NCI-H187 treated with DMSO at 0.1 percent for 48 hours (cell line): ENCODE measurements at regions not wholly inside any gene's neighbourhood (a gene's known extent, or its start where the extent isn't known, plus 50 kb on each side); places are given as distances from the start of the nearest gene placed in this dataset.
"Not testable (repeated sequence)": the region's sequence is repeated elsewhere in the genome, so short reads cannot be mapped to it uniquely, and the experiment has no call there.

Experiments used
- DNase-seq: peaks from one replicate; lab custom pipeline; 2025; lab: John Stamatoyannopoulos, UW

GRCh38 chr7:24434972-24435371 lies 138.3 kb upstream of the PALS2 start:
- no peak for DNase-seq

DNA sequence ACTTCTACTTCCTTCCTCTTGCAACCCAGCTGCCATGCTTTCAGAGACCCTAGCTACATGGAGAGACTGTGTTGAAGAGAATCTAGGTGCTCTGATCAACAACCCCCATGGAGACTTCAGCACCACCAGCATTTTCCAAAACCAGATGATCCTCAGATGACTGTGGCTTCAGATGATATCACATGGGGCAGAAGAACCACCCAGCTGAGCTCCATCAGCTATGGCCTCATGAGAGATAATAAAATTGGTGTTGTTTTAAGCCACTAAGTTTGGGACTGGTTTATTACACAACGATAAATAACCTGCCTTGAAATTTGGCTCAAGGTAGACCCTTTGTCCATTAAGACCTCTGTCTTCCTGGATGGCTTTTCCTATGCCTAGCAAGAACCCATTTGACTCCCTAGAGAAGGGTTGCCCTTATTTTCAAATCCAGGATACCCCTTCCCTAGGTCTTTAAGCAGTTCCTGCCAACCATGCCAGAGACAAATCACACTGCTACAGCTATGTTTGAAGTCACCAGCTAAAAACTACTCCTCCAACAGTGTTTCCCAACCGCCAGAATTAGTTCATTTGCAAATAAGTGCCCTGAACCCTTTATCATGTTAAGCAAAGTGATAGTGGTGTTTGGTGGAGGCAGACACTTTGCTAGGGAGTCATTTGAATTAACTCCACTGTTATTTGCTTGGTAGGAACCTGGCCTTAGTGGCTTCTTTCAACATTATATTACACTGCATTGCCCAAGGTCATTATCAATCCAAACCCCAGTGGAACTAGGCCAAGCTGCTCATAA lies 136.9 kb upstream of the PALS2 start:
- no peak for DNase-seq

- DNase-seq = no peak
Measured at GRCh38 chr7:24438232-24438631, 135.0 kb upstream of the PALS2 start.

- not testable (repeated sequence) for DNase-seq
Measured at GRCh38 chr7:24439104-24439503, 134.1 kb upstream of the PALS2 start.

DNA sequence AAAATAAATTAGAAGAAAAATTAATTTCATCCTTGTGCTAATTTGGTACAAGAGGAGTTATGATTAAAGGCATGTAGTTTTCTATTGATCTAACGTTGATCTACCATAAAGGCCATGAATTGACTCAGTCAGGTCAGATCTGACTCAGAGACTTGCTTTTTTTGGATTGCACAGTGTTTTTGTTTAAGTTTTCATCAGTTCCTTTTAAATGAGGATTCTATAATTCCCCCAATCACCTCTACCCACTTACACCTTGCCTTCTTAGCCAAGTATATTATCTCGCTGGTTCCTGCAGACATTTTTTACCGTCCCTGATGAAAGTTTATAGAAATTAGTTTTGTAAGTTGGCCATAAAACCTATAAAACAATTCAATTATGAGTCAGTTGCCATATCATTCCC lies 132.4 kb upstream of the PALS2 start:
- DNase-seq = no peak

GRCh38 chr7:24441314-24442027 lies 131.8 kb upstream of the PALS2 start:
- no peak for DNase-seq

DNA sequence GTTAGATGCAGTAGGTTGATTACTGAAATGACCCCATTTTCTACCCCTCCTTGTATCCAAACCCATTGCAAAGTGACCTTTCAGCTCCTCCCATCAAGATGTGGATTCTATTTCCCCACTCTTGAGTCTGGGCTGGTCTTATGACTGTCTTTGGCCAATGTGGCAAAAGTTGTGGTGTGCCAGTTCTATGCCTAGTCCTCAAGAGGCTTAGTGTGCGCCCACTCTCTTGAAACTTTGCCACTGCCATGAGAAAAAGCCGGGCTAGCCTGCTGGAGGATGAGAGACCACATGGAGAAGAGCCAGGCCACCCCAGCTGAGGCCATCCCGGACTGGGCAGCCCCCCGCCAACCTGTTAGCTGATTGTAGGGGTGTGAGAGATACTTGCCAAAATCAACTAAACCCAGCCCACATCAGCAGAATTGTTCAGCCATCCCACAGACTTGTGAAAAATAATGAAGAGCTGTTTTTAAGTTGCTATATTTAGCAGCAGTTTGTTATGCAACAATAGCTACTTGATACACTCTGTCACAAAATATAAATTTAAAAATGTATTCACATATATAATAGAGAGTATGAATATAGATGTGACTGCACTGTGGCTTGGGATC lies 131.0 kb upstream of the PALS2 start:
- DNase-seq = no peak

DNA sequence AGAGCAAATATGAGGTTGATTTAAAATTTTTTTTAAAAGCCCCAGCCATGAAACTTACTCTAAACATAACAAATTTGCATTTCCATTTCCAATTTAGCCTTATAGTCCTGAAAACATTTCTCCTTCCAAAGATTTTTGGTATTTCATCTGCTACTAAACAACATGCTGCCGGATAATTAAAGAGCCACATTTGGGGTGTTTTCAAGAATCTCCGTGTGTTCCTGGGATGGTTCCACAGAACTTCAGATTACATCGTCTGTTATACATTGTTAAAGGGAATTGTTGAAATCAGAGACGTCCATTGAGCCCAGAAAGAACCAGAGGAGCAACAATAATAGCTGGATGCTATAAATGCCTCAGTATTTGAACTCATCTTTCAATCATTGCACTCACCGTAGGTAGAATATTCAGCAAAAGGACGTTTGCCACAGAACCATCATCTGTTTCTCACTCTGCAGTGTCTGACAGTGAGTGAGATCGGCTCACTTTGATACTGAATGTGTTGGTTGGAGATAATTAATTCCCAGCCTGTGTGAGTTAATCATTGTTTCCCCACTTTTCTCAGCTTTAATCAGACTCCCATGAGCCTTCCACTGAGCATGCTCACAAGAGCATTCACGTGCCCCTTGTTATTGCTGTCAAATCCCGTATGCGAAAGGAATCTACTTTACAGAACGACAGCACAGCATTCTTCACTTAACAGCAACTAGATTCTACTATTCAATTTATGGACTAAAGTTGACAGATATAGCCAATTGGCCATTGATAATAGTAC lies 128.4 kb upstream of the PALS2 start:
- no peak for DNase-seq

- DNase-seq = no peak
Measured at GRCh38 chr7:24448038-24448437, 125.2 kb upstream of the PALS2 start.

- not testable (repeated sequence) for DNase-seq
Measured at GRCh38 chr7:24449416-24449815, 123.8 kb upstream of the PALS2 start.

DNA sequence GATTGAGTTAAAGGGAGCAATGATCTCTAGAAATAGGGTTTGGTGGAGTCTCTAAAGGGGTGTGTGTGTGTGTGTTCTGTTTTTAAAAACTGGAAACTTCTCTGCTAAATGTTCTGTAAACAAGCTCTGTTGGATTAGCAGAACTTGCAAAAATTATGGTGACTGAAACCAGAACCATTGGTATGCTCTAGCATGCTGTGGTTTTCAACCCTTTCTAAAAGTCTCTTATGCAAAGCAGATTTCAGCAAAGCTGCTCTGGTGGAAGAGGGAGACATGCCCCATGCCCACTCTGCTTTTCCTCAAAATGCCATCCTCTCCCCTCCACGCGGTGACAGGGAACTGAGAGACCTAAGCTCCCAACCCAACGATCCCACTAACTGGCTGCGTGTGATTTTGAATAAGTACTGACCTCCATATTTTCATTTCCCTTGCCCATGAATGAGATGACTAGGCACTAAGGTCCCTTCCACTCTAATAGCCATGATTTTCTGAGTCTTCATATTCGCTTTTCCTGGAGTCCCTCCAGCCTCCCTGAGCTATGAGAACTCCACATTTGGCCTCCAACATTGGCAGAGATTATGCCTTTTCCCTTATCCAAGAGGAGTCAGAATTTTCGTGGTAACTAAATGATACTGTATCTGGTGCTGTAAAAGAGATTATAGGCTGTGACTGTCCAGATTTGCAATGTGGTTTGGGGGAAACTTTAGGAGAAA lies 117.3 kb upstream of the PALS2 start:
- DNase-seq = no peak

- DNase-seq = no peak
Measured at GRCh38 chr7:24456526-24457218, 116.6 kb upstream of the PALS2 start.

- no peak for DNase-seq
Measured at GRCh38 chr7:24457219-24457558, 116.1 kb upstream of the PALS2 start.

DNA sequence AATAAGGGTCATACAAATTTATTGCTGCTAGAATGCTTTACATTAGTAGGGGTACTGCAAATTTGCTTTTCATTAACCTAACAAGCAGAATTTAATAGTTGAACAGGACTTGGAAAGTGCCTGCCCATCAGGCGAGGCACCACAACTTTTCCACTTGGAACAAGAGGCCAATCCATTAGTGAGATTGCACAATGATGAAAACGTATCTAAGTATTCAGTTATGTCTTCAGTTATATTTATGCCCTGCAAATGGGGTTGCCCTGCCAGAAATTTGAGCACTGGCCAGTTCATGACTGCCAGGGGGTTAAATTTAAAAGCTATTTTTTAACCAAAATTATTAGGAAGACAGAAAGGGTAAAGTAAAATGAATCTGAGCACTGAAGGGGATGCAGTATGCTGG lies 111.1 kb upstream of the PALS2 start:
- no peak for DNase-seq

DNA sequence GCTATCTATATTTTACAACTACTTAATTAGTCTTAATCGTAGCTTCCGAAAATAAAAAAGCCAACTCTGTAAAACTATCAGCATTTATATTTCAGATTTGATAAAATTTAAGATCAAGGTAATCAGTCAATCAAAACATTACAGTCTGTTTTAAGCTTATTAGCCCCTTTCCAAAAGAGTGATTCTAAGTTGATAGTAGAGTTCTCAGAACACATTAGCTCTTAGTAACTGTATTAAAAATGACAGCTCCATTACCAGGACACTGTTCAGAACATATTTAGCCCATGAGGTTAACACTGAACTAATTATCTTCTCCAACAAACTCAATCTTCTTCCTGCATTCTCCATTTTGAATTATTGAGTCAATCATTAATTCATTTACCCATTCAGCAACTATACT lies 110.3 kb upstream of the PALS2 start:
- no peak for DNase-seq

GRCh38 chr7:24463474-24463873 lies 109.8 kb upstream of the PALS2 start:
- no peak for DNase-seq

- no peak for DNase-seq
Measured at GRCh38 chr7:24464861-24465260, 108.4 kb upstream of the PALS2 start.

- no peak for DNase-seq
Measured at GRCh38 chr7:24466168-24466768, 107.0 kb upstream of the PALS2 start.

DNA sequence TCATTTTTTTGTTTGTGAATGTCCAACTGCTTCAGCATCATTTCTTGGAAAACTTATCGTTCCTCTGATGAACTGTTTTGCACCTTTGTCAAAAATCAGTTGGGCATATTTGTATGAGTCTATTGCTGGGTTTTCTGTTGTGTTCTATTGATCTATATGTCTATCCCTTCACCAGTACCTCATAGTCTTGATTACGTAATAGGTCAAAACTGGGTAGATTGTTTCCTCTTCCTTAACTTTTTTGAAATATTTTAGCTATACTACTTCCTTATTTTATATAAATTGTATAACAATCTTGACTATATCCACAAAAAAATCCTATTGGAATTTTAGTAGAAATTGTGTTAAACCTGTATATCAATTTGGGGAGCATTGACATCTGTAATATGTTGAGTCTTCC lies 104.1 kb upstream of the PALS2 start:
- DNase-seq = no peak

- no peak for DNase-seq
Measured at GRCh38 chr7:24472093-24472492, 101.2 kb upstream of the PALS2 start.
